Testis (tissue), 2 donors: ENCODE measurements at regions not wholly inside any gene's neighbourhood (a gene's known extent, or its start where the extent isn't known, plus 50 kb on each side); places are given as distances from the start of the nearest gene placed in this dataset.

ENCODE experiments used
- CTCF ChIP-seq, 3 experiments: fragments of 450-650 bp in 2 of 3; fragments of 200-600 bp in 1 of 3; sonication (generic) in 1 of 3; IDR thresholded peaks; one replicate each; pipeline ENCODE4 v1.5.1; 2016 to 2019; ENCODE audit warnings: antibody characterized with exemption in 3 of 3, mild to moderate bottlenecking in 2 of 3, moderate library complexity in 1 of 3
- POLR2A ChIP-seq: fragments of 450-650 bp; IDR thresholded peaks from one replicate; pipeline ENCODE4 v1.6.1; 2017; ENCODE audit warnings: antibody characterized with exemption, mild to moderate bottlenecking, moderate library complexity

GRCh38 chr6:156587071-156587470, 190.1 kb upstream of the ARID1B start:
- no peak for TF ChIP-seq CTCF (IDR thresholded peaks at IDR 0.05)
- TF ChIP-seq POLR2A = no peak
